NB4 (cell line): ENCODE measurements at regions not wholly inside any gene's neighbourhood (a gene's known extent, or its start where the extent isn't known, plus 50 kb on each side); places are given as distances from the start of the nearest gene placed in this dataset.

Experiments
- MYC ChIP-seq: IDR thresholded peaks from 2 replicates; pipeline ENCODE4 v1.6.1; 2011; ENCODE audit warnings: low read depth, low read length
- POLR2A ChIP-seq: IDR thresholded peaks from 2 replicates; pipeline ENCODE4 v1.6.1; 2011; ENCODE audit warnings: mild to moderate bottlenecking; ENCODE audit not compliant: insufficient read length; ENCODE audit errors: extremely low read depth
- TF ChIP-seq, protein P1 (sequence below): IDR thresholded peaks from one replicate; pipeline ENCODE4 v1.5.1; 2012; ENCODE audit warnings: low read depth, low read length

GRCh38 chr9:121584421-121584820, 67.0 kb upstream of the DAB2IP start:
- TF ChIP-seq POLR2A, result no peak
- TF ChIP-seq MYC, result no peak
- TF ChIP-seq, protein P1, sequence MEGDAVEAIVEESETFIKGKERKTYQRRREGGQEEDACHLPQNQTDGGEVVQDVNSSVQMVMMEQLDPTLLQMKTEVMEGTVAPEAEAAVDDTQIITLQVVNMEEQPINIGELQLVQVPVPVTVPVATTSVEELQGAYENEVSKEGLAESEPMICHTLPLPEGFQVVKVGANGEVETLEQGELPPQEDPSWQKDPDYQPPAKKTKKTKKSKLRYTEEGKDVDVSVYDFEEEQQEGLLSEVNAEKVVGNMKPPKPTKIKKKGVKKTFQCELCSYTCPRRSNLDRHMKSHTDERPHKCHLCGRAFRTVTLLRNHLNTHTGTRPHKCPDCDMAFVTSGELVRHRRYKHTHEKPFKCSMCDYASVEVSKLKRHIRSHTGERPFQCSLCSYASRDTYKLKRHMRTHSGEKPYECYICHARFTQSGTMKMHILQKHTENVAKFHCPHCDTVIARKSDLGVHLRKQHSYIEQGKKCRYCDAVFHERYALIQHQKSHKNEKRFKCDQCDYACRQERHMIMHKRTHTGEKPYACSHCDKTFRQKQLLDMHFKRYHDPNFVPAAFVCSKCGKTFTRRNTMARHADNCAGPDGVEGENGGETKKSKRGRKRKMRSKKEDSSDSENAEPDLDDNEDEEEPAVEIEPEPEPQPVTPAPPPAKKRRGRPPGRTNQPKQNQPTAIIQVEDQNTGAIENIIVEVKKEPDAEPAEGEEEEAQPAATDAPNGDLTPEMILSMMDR, result no peak
